Thoracic aorta (tissue), 2 donors: ENCODE measurements at regions not wholly inside any gene's neighbourhood (a gene's known extent, or its start where the extent isn't known, plus 50 kb on each side); places are given as distances from the start of the nearest gene placed in this dataset.

Experiments
- ATAC-seq: fragments of 150-250 bp; one replicate; pipeline ENCODE4 v1.8.0; 2017; ENCODE audit warnings: low read depth; ENCODE audit not compliant: insufficient number of reproducible peaks, low FRiP score
- DNase-seq: peaks from one replicate; pipeline ENCODE4 v3.0.0-alpha.2; 2020; ENCODE audit warnings: low spot score
- H3K27ac ChIP-seq, 2 donors: fragments of 200-600 bp; sonication (generic); 1 replicate in 1 of 2; 2 replicates in 1 of 2; pipeline ENCODE4 v1.5.1; 2016; ENCODE audit warnings: mild to moderate bottlenecking in 2 of 2, moderate library complexity in 2 of 2
- H3K27me3 ChIP-seq: fragments of 200-600 bp; sonication (generic); replicated peaks from 2 replicates; pipeline ENCODE4 v1.6.0; 2016; ENCODE audit warnings: mild to moderate bottlenecking; ENCODE audit not compliant: insufficient read depth
- H3K36me3 ChIP-seq: fragments of 200-600 bp; sonication (generic); one replicate; pipeline ENCODE4 v1.5.1; 2016
- H3K4me1 ChIP-seq, 2 donors: fragments of 200-600 bp; sonication (generic); 1 replicate in 1 of 2; 2 replicates in 1 of 2; pipeline versions ENCODE4 v1.5.1 to v1.6.0; 2016; ENCODE audit warnings: low read depth in 2 of 2, mild to moderate bottlenecking in 1 of 2; ENCODE audit not compliant: control insufficient read depth in 1 of 2
- H3K4me3 ChIP-seq: fragments of 200-600 bp; sonication (generic); 2 replicates; pipeline ENCODE4 v1.5.1; 2016; ENCODE audit warnings: mild to moderate bottlenecking
- H3K9me3 ChIP-seq: fragments of 200-600 bp; sonication (generic); 2 replicates; pipeline ENCODE4 v1.5.1; 2016
- TF ChIP-seq, protein P1 (sequence below): fragments of 200-600 bp; sonication (generic); IDR thresholded peaks from one replicate; pipeline ENCODE4 v1.5.1; 2019; ENCODE audit warnings: antibody characterized with exemption

DNA sequence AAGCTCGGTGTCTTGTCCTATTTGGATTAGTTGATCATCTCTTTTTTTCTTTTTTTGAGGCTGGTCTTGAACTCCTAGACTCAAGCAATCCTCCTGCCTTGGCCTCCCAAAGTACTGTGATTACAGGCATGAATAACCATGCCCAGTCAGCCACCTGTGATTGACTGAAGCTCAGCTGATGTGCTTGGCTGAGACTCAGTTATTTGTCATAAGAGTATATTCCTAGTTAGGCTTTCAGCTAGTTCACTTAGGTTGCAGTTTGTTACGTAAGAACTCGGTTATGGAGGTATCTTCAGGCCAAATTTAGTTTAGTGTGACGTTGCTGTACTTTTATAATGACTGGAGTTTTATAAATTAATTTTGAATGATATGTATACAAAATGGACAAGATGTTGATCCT lies 365.0 kb downstream of the SV2B start:
- DNase-seq (no peak), ATAC-seq (no peak)
- Histone ChIP-seq H3K27me3 (no peaks in the 10 kb centered on the region), H3K4me3 (no peak overlapping the region), H3K27ac (no peak overlapping the region), H3K9me3 (no peaks in the 10 kb centered on the region), H3K36me3 (no peaks in the 10 kb centered on the region), H3K4me1 (no peaks in the 10 kb centered on the region)
- TF ChIP-seq, protein P1, sequence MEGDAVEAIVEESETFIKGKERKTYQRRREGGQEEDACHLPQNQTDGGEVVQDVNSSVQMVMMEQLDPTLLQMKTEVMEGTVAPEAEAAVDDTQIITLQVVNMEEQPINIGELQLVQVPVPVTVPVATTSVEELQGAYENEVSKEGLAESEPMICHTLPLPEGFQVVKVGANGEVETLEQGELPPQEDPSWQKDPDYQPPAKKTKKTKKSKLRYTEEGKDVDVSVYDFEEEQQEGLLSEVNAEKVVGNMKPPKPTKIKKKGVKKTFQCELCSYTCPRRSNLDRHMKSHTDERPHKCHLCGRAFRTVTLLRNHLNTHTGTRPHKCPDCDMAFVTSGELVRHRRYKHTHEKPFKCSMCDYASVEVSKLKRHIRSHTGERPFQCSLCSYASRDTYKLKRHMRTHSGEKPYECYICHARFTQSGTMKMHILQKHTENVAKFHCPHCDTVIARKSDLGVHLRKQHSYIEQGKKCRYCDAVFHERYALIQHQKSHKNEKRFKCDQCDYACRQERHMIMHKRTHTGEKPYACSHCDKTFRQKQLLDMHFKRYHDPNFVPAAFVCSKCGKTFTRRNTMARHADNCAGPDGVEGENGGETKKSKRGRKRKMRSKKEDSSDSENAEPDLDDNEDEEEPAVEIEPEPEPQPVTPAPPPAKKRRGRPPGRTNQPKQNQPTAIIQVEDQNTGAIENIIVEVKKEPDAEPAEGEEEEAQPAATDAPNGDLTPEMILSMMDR: no peak

DNA sequence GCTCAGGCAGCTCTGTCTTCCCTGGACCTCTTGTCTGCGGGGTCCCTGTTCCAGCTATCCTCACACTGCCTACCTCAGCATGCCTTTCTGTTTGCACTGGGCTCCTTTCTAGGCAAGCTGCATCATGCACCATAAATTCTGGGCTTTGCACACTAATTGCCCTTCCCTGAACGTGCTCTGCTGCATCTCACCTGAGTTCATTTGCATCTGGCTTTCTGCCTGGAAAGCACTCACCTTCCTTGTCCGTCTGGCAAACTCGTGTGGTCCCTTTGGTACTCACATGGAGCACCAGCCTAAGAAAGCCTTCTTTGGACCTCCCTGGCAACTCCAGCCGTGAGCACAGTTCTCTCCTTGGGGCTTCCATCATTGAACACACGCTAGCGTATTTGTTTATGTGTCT lies 365.6 kb downstream of the SV2B start:
- Histone ChIP-seq H3K36me3 (no peaks in the 10 kb centered on the region), H3K27ac (no peak overlapping the region), H3K9me3 (no peaks in the 10 kb centered on the region), H3K27me3 (no peaks in the 10 kb centered on the region), H3K4me1 (no peaks in the 10 kb centered on the region), H3K4me3 (no peak overlapping the region)
- DNase-seq: no peak
- ATAC-seq: no peak
- TF ChIP-seq, protein P1: no peak

DNA sequence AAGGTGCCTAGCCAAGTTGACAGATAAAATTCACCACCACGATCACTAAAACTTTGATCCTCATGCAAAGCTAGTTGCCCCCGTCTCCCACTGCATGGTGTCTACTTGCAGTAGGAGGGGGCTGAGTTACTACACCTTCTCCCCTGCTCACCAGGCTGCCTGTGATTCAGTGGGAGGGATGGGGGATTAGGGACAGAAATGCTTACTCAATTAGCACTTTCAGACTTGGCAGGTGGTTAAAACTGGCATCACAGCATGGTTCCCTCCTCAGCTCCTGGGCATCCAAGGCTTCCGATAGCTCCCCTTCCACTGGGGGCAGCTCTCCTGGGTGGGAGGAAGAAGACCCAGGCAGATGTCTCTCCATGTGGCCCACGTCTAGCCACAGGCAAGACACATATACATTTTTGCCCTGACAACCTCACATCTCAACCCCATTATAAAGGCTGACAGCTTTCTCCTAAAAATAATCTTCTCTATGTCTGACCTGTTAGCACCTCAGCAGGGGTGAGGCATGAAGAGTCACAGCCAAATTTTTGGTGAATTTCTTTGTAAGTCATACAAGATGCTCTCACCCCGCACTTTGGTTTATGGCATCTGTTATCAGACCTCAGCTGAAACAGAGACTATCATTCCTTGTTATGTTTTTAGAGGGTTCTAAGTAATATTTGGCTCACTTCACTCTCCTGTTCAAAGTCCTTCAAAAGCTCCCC lies 369.0 kb downstream of the SV2B start:
- no peak overlapping the region for H3K27ac ChIP-seq
- H3K9me3 ChIP-seq: no peaks in the 10 kb centered on the region
- H3K4me1 ChIP-seq: no peaks in the 10 kb centered on the region
- no peak overlapping the region for H3K4me3 ChIP-seq
- no peak for ATAC-seq
- no peaks in the 10 kb centered on the region for H3K36me3 ChIP-seq
- TF ChIP-seq, protein P1: no peak
- no peaks in the 10 kb centered on the region for H3K27me3 ChIP-seq
- no peak for DNase-seq

DNA sequence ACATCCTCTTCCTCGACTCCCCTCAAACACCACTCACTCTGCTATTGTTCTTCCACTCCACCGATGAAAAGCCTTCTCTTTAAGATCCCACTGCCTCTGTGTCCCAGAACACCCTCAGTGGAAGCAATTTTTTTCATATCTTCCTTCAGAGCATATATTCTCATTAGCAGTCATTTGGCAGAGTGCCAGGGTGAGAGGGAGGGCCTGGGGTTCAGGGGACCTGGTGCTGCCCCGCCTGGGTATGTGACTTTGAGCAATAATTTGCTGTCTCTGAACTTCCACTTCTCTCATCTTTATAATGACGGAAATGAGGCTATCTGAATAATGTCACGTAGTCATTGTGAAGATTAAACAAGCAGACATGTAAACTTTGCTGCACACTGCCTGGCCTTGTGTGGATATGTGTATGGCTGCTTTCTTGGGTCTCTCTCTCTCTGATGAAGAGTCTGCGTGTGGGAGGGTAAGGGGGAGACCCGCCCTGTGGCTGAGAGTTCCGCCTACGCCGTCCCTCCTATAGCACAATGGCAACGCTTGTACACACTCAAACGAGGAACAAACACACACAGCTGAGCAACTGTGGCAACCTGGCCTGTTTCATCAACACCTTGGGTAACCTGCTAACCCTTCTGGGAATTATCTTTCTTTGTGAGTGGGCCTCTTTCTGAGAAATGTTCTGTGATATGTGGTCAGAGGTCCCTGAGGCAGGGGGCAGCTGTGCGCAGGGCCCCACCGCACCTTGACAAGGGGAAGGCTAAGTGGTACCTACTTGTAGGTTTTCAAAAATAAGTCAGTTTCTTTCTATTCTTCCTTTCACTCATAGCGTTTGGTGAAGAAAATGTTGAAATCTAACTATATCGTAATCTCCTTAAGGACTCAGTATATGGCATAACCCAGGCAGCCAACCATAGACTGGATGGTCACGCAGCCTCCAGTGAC lies 369.8 kb downstream of the SV2B start:
- DNase-seq (no peak), ATAC-seq (no peak)
- no peaks in the 10 kb centered on the region for H3K9me3 ChIP-seq
- no peaks in the 10 kb centered on the region for H3K4me1 ChIP-seq
- H3K36me3 ChIP-seq: no peaks in the 10 kb centered on the region
- H3K27ac ChIP-seq: no peak overlapping the region
- no peaks in the 10 kb centered on the region for H3K27me3 ChIP-seq
- no peak overlapping the region for H3K4me3 ChIP-seq
- TF ChIP-seq, protein P1: no peak

DNA sequence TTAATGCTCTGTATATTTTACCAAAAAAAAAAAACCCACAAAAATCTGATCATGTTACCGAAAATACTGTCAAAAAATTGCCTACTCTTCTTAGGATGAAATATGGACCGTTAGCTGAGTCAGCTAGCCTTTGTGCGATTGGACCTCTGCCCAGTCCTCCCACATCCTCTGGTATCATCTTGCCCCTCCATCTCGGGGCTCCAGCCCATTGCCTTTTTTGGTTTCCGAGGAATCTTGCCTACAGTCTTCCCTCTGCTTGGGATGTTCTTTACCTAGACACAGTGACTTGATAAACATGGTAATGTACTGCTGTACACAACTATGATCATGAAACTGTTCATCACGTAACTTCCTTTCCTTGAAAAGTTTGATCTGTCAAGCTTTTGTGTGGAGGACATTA lies 371.4 kb downstream of the SV2B start:
- ATAC-seq: no peak
- no peaks in the 10 kb centered on the region for H3K27me3 ChIP-seq
- DNase-seq: no peak
- TF ChIP-seq, protein P1: no peak
- no peaks in the 10 kb centered on the region for H3K4me1 ChIP-seq
- no peaks in the 10 kb centered on the region for H3K36me3 ChIP-seq
- no peak overlapping the region for H3K27ac ChIP-seq
- no peaks in the 10 kb centered on the region for H3K9me3 ChIP-seq
- H3K4me3 ChIP-seq: no peak overlapping the region
